ENCODE measurements at regions not wholly inside any gene's neighbourhood (a gene's known extent, or its start where the extent isn't known, plus 50 kb on each side); places are given as distances from the start of the nearest gene placed in this dataset.
A peak's percentile ranks its signal among the peaks of the same experiment; 100 is the strongest.

DNA sequence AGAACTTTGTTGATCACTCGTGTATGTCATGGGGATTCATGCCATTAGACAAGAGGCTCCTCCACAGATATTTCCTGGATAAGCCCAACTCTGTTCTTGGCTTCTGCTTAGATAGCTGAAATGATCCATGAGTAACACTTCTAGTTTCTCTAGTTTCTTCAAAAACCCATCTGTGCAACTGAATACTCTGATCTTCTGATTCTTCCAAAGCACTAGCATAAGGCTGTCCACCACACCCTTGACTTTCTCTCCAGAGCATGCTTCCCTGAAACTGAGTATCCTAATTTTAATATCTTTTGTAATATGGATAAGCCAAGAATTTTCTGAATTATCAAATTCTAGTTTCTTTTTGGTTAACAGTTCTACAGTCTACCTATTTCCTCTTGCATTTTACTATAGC is 118.6 kb upstream of the TAPT1 start:
- no peaks in the 10 kb centered on the region for H3K4me1 Mint-ChIP-seq
- ATAC-seq (ENCODE audit: low read depth in 2 of 2) (no peak), DNase-seq (no peak)
- no peak overlapping the region for H3K4me3 Mint-ChIP-seq
- H3K27ac Mint-ChIP-seq = no peak overlapping the region
- no peaks in the 10 kb centered on the region for H3K36me3 Mint-ChIP-seq
- peaks cover 0 to 34% (median 3%) of the 10 kb centered on the region in 3 donors for H3K27me3 Mint-ChIP-seq
- peaks cover 0 to 9% (median 2%) of the 10 kb centered on the region in 7 donors for H3K9me3 Mint-ChIP-seq

DNA sequence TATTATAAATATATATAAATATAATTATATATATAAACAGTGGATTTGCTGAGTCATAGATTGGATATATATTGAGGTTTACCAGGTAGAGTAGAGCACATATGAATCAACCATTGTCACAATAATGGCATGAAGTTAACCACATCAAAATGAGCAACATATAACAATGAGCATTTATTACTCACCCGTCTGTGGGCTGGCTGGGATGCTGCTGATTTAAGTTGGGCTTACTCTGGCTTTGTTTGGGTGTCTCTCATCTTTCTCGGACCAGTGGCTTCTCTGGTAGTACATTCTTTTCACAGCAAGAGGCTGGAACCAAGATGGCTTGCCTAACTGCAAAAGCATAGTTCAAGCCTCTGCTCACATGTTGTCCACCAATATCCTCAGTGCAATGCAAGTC is 111.7 kb upstream of the TAPT1 start:
- no peaks in the 10 kb centered on the region for H3K9me3 Mint-ChIP-seq
- peaks cover 0 to 3% (median 2%) of the 10 kb centered on the region in 3 donors for H3K27me3 Mint-ChIP-seq
- no peak for DNase-seq
- H3K4me1 Mint-ChIP-seq = no peaks in the 10 kb centered on the region
- H3K27ac Mint-ChIP-seq = no peak overlapping the region
- no peak for ATAC-seq (ENCODE audit: low read depth in 2 of 2)
- no peaks in the 10 kb centered on the region for H3K36me3 Mint-ChIP-seq
- no peak overlapping the region for H3K4me3 Mint-ChIP-seq

DNA sequence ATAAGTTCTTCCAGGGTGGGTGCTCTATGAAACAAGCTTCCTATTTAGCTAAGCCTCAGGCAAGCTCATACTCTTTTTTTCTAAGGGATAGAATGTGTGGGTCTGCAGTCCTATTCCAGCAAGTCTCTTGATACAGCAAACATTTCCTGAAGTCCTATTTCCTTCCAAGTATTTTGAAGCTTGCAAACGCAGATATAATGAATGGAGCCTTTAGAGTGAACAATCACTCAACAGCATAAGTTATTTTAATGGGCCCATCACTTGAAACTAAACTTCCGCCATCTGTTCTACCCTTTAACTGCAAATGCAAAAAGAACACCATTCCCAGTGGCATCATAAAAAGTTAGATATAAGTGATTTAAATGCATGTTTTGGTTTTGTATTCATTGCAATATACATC is 108.3 kb upstream of the TAPT1 start:
- peaks cover 0 to 6% (median 5%) of the 10 kb centered on the region in 3 donors for H3K27me3 Mint-ChIP-seq
- no peak for ATAC-seq (ENCODE audit: low read depth in 2 of 2)

DNA sequence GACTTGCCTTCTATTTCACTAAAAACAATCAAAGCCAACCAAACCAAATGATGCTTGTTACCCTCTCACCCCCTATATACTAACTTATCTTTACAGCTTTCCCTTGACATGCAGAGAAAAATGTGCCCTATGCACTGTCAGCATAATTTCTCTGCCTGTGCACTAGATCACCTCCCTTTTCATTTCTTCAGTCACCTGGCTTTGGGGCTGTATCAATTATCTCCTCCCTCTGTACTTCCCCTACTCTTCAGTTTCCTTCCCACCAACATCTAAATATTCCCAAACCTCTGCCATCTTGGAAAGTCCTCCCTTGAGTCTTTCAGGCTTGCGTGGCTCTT is 103.5 kb upstream of the TAPT1 start:
- H3K27me3 Mint-ChIP-seq = peaks cover 0 to 6% (median 5%) of the 10 kb centered on the region in 3 donors
- DNase-seq = no peak
- peaks cover 0 to 12% of the 10 kb centered on the region in 2 donors for H3K36me3 Mint-ChIP-seq
- H3K4me1 Mint-ChIP-seq = no peaks in the 10 kb centered on the region
- no peak overlapping the region for H3K27ac Mint-ChIP-seq
- H3K4me3 Mint-ChIP-seq = no peak overlapping the region
- no peak for ATAC-seq (ENCODE audit: low read depth in 2 of 2)
- peaks cover 0 to 4% (median 0%) of the 10 kb centered on the region in 7 donors for H3K9me3 Mint-ChIP-seq

More for the DNA sequence above, 108.3 kb upstream of the TAPT1 start:
- DNase-seq = no peak
- H3K9me3 Mint-ChIP-seq = no peaks in the 10 kb centered on the region
- no peak overlapping the region for H3K4me3 Mint-ChIP-seq
- no peaks in the 10 kb centered on the region for H3K4me1 Mint-ChIP-seq
- H3K27ac Mint-ChIP-seq = no peak overlapping the region
- no peaks in the 10 kb centered on the region for H3K36me3 Mint-ChIP-seq

DNA sequence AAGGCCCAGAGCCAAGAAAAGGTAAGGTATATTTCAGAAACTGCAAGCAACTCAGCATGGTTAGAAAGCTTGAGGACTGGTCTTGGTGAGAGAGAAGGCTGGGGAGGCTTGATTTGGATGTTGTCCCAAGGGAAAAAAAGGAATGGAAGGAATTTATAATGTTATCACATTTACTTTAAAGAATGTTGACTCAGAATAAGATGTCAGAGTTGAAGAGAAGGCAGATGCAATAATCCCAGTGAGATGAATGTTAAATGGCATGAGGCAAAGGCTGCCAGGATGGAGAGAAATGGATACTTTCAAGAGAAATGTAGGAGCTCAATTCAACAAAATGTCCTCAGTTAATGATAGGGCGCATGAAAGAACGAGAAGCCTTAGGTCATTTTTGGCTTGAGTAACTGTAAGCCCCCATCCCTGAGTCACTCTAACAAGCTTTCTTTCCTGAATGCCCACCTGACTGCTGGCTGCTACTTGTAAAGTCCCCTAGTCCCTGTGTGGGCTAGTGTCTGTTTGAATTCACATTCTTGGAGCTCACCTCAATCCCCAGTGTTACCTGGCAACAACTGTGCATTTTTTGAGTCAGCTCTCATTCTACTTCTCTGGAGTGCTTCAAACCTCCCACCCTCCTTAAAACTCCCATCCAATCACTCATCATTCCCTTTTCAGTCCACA is 103.0 kb upstream of the TAPT1 start:
- no peak for DNase-seq
- Mint-ChIP-seq H3K36me3 (peaks cover 0 to 13% of the 10 kb centered on the region in 2 donors), H3K27ac (no peak overlapping the region), H3K4me1 (no peaks in the 10 kb centered on the region), H3K27me3 (peaks cover 0 to 11% (median 6%) of the 10 kb centered on the region in 3 donors), H3K9me3 (peaks cover 0 to 4% (median 0%) of the 10 kb centered on the region in 7 donors), H3K4me3 (no peak overlapping the region)
- ATAC-seq (ENCODE audit: low read depth in 2 of 2) = no peak

DNA sequence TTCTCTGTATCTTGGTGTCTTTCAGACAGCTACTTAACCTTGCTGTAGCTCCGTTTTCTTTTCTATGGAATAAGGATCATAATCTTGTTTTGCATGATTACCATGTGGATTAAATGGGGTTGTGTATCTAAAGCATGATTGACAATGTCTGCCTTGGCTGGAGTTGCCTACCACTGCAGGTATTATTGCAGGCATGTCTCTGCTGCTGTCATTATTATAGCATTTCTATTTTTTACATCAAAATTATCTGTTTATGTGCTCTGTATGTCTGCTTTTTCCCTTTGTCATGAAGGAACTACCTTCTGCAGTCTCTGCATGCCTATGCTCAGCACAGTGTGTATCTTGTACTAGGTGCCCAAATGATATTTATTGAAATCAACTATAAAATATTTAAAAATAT is 95.9 kb upstream of the TAPT1 start:
- Mint-ChIP-seq H3K27me3 (peaks cover 0 to 12% (median 8%) of the 10 kb centered on the region in 3 donors), H3K27ac (no peak overlapping the region), H3K4me3 (no peak overlapping the region), H3K9me3 (peaks cover 3 to 22% (median 12%) of the 10 kb centered on the region in 7 donors), H3K36me3 (peaks cover 6 to 36% of the 10 kb centered on the region in 2 donors), H3K4me1 (no peaks in the 10 kb centered on the region)
- no peak for ATAC-seq (ENCODE audit: low read depth in 2 of 2)
- DNase-seq = no peak

DNA sequence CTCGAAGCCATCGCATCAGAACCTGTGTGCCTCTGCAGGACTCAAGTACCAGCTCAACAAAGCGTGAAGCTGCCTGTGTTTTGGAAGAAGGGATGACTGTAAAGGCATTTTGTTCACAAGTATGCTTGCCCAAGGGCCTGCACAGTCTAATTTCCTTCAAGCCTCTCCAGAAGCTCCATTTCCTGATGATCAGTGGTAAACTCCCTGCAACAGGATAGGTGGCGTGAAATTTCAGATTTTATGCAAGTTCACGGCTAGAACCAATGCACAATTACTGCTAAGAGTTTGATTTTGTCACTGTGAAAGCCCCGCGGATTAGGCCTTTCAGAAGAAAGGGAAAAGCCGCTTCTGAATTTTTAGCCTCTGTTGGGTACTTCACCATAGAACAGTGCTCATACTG is 89.2 kb upstream of the TAPT1 start:
- peaks cover 0 to 8% (median 1%) of the 10 kb centered on the region in 7 donors for H3K9me3 Mint-ChIP-seq

DNA sequence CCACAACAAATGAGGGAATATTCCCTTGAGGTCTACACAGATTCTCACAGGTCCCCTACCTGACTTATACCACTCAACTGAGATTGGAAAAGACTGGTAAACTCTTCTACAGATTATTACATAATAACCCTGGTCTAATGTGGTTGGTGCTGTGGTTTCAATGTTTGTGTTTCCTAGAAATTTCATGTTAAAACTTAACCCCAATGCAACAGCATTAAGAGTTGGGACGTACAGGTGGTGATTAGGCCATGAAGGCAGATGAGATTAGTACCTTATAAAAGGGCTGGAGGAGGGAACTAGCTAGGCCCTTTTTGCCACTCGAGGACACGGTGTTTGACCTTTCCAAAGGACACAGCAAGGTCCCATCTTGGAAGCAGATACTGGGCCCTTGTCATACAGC is 84.3 kb upstream of the TAPT1 start:
- no peak overlapping the region for H3K4me3 Mint-ChIP-seq
- ATAC-seq (ENCODE audit: low read depth in 2 of 2) (no peak), DNase-seq (no peak)
- no peaks in the 10 kb centered on the region for H3K4me1 Mint-ChIP-seq
- no peaks in the 10 kb centered on the region for H3K27me3 Mint-ChIP-seq
- H3K9me3 Mint-ChIP-seq = no peaks in the 10 kb centered on the region
- no peaks in the 10 kb centered on the region for H3K36me3 Mint-ChIP-seq
- H3K27ac Mint-ChIP-seq = no peak overlapping the region

More for the DNA sequence above, 89.2 kb upstream of the TAPT1 start:
- Mint-ChIP-seq H3K4me1 (no peaks in the 10 kb centered on the region), H3K4me3 (no peak overlapping the region), H3K36me3 (peaks cover 0 to 3% of the 10 kb centered on the region in 2 donors), H3K27me3 (no peaks in the 10 kb centered on the region), H3K27ac (no peak overlapping the region)
- ATAC-seq (ENCODE audit: low read depth in 2 of 2) (no peak), DNase-seq (no peak)

DNA sequence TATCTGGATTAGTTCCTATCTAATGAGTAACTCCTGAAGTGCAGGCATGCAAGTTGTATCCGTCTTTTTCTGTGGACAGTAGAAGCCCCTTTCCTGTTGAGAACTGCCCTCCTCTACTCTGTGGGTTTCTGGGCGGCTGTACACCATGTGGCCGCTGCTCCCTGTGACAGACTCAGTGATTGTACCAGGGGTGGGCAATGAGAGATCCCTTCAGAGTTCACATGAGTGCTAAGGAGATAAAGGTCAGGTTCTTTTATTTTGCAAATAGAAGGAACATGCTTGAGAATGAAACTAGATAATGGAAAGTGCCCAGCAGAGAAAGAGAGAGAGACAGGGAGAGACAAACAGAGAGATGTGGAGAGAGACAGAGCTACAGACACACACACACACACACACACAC is 76.4 kb upstream of the TAPT1 start:
- H3K36me3 Mint-ChIP-seq = peaks cover 0 to under 1% of the 10 kb centered on the region in 2 donors
- no peak for ATAC-seq (ENCODE audit: low read depth in 2 of 2)
- H3K9me3 Mint-ChIP-seq = no peaks in the 10 kb centered on the region
- no peaks in the 10 kb centered on the region for H3K4me1 Mint-ChIP-seq
- no peak overlapping the region for H3K4me3 Mint-ChIP-seq
- H3K27me3 Mint-ChIP-seq = no peaks in the 10 kb centered on the region
- H3K27ac Mint-ChIP-seq = no peak overlapping the region
- no peak for DNase-seq

DNA sequence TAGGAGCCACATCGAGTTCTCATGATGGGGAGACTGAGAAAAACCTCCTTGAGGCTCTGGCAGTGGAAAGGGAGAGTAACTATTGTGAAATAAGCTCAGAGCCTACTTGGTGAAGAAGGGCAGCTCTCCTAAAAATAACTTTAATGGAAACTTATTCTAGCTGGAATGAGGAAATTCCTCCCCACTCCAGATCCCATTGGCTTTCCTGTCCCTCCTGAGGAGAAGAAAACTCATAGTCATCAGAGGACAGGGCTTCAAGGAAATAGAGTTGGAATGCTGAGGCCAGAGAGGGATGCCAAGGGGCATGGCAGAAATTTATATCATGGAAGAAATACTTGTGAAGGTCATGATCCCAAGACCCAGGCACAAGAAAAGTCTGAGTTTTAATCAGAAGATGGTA is 70.7 kb upstream of the TAPT1 start:
- Mint-ChIP-seq H3K27me3 (peaks cover 0 to 8% (median 7%) of the 10 kb centered on the region in 3 donors), H3K27ac (no peak overlapping the region), H3K4me3 (no peak overlapping the region), H3K9me3 (peaks cover 0 to 4% (median 0%) of the 10 kb centered on the region in 7 donors), H3K36me3 (peaks cover 0 to 11% of the 10 kb centered on the region in 2 donors), H3K4me1 (no peaks in the 10 kb centered on the region)
- ATAC-seq (ENCODE audit: low read depth in 2 of 2) (no peak), DNase-seq (no peak)

DNA sequence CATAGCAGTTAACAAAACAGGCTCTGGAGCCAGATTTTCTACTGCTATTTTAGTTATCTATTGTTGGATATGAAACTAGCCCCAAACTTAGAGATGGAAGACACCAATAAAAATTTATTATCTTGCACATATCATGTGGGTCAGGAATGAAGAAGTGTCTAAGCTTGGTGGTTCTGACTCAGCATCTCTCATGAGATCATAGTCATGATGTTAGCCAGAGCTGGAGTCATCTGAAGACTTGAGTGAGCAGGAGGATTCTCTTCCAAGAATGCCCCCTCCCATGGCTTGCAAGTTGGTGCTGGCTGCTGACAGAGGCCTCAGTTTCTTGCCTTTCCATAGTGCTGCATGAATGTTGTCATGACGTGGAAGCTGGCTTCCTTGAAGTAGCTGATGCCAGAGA is 68.2 kb upstream of the TAPT1 start:
- Mint-ChIP-seq H3K27ac (no peak overlapping the region), H3K4me1 (peaks cover 4 to 5% (median 5%) of the 10 kb centered on the region in 3 donors), H3K9me3 (peaks cover 0 to 4% (median 0%) of the 10 kb centered on the region in 7 donors), H3K36me3 (peaks cover 0 to 11% of the 10 kb centered on the region in 2 donors), H3K27me3 (peaks cover 0 to 8% (median 7%) of the 10 kb centered on the region in 3 donors), H3K4me3 (no peak overlapping the region)
- ATAC-seq (ENCODE audit: low read depth in 2 of 2) (no peak), DNase-seq (no peak)

DNA sequence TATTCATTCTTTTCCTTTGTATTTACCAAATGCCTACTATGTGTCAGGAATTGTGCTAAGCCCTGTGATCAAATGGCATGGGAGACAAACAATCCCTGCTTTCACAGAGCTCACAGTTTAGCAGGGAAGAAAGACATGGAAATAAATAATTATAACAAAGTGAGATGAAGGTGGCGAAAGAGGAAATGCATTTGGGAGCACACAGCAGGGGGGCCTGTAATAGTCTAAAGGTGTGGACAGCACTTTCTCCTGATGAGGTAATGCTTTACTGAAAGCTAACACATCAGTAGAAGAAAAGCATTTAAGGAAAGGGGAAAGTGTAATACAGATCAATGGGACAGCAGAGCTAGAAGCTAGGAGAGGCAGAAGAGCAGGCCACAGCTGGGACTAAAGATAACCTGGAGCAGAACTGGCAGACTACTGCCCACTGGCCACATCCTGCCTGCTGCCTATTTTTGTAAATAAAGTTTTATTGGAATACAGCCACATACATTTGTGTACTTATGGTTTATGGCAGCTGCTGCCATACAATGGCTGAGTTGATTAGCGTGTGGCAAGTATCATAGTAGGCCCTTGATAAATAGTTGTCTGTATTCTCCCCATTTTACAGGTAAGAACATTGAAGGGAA is 67.1 kb upstream of the TAPT1 start:
- DNase-seq (no peak), ATAC-seq (ENCODE audit: low read depth in 2 of 2) (no peak)
- Mint-ChIP-seq H3K36me3 (peaks cover 0 to 11% of the 10 kb centered on the region in 2 donors), H3K4me3 (no peak overlapping the region), H3K4me1 (peaks cover 4 to 5% (median 5%) of the 10 kb centered on the region in 3 donors), H3K27ac (peak overlapping the region in 1 of 6 donors; percentile 32), H3K9me3 (peaks cover 0 to 4% (median 0%) of the 10 kb centered on the region in 7 donors), H3K27me3 (peaks cover 0 to 8% (median 7%) of the 10 kb centered on the region in 3 donors)

DNA sequence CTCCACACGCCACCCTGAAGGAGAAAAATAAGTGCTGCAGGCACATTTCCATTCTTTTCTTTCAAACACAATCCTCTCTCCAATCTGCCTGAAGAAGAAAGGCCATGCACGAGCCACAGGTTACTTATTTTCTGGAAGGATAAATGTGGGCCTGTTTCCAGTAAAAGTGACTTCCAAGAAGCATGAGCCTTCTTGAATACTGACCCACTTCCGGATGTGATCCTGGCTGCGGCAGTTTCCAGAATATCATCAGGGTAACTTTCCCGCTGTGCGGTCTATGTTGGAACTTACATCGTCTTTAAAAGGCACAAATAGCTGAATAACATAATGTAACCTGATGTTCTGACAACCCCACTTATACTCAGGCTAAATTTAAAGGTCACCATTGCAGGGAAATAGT is 66.3 kb upstream of the TAPT1 start:
- Mint-ChIP-seq H3K9me3 (peaks cover 0 to 4% (median 0%) of the 10 kb centered on the region in 7 donors), H3K27ac (peak overlapping the region in 1 of 6 donors; percentile 32), H3K36me3 (peaks cover 0 to 10% of the 10 kb centered on the region in 2 donors), H3K4me1 (peaks cover 4 to 5% (median 5%) of the 10 kb centered on the region in 3 donors), H3K4me3 (no peak overlapping the region), H3K27me3 (peaks cover 0 to 8% (median 7%) of the 10 kb centered on the region in 3 donors)
- ATAC-seq (ENCODE audit: low read depth in 2 of 2) = no peak
- DNase-seq = no peak
